Retina (tissue), 1 donor: ENCODE measurements at regions not wholly inside any gene's neighbourhood (a gene's known extent, or its start where the extent isn't known, plus 50 kb on each side); places are given as distances from the start of the nearest gene placed in this dataset.
"Not testable (repeated sequence)": the region's sequence is repeated elsewhere in the genome, so short reads cannot be mapped to it uniquely, and the experiment has no call there.

Experiments
- DNase-seq: peaks from one replicate; pipeline ENCODE4 v3.0.0-alpha.2; 2016

DNA sequence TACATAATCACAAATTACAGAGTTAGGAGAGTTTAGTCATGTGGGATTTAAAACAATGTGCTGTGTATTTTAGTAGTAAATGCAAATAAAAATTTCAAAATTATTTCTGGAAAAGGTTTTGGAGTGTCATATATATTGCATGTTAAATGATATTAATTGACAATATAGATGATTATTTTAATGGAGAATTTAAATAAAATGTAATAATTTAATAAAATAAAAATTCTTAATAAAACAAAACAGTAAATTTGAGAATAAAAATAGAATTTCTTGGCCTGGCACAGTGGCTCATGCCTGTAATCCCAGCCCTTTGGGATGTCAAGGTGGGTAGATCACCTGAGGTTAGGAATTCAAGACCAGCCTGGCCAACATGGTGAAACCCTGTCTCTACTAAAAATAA is 1442.8 kb upstream of the ALCAM start:
- DNase-seq = no peak

DNA sequence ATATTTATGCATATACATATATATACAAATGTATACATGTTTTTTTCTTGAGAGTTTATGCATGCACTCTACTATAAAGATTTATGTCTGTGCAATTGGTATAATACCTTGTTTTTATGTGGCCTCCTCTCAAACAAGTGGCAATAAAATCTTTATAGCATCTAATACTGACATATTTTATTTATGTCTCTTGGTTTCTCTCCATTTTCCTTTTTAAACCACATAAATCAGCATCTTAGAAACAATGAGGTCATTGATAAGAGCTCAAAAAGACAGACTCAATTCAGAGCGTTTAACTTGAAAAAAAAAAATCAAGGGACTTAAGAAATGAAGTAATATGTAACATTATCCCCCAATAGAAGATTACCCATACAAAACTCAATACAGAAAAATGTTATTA is 1442.2 kb upstream of the ALCAM start:
- DNase-seq = no peak

DNA sequence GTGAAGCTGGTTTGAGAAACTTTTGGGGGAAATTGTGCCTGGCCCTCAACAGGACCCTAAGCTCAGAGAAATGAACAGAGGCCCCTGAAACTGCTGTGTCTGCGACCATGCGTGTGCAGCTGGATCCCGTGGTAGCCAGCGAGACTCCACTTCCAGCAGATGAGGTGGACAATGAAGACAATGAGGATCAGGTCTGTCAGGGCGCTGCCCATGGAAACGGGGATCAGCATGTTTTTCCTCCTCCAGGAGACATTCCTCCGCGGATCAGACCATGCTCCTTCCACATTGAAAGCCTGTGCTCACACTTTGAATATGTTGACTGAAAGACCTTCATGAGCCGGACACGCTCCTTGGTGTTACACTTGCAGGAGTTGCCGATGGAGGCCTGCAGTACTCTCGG is 1439.8 kb upstream of the ALCAM start:
- DNase-seq = no peak

DNA sequence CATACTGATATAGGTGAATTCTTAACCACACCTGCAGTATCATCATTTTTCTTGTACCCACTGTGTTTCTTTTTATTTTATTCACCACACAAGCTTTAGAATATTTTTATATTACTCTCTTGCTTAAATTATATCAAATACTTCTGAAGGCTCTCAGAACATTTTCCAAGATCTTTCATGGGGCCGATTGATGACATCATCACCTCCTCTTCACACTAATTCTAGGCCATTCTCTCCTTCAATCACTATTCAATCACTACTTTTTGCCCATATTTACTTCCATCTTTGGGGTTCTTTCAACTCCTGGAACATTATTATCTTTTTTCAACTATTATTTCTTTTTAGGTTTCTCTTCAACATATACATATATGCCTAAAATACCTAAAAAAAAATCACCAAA is 1438.8 kb upstream of the ALCAM start:
- DNase-seq = no peak

DNA sequence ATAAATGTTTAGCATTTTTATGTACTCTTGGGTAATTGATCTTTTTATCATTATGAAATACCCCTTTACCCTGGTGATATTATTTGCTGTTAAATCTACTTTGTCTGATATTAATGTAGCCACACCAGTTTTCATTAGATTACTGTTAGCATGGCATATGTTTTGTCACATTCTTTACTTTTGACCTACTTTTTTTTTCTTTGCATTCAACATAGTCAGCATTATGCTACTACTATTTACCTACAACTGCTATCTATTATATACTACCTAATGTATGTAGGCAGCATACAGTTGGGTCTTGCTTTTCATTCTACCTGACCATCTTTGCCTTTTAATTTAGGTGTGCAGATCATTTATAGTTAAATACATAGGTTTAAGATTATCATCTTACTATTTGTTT is 1429.6 kb upstream of the ALCAM start:
- no peak for DNase-seq

DNA sequence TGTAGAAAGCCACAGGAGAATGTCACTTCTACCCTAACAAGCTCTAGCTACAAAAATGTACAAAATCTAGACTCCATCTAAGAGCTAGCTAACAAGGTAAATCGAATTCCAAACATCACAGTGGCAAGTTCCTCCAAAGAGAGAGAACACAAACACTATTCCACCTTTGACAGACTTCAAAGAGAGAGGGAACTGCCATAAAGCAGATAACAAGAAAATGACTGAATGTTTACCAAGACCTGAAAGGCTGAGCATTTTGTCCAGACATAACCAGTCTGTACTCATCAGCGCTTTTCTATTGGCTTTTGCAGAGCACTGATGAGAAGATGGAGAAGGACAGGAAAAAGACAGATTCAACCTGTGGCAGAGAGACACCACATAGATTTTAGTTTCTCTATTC is 1419.6 kb upstream of the ALCAM start:
- DNase-seq = no peak

DNA sequence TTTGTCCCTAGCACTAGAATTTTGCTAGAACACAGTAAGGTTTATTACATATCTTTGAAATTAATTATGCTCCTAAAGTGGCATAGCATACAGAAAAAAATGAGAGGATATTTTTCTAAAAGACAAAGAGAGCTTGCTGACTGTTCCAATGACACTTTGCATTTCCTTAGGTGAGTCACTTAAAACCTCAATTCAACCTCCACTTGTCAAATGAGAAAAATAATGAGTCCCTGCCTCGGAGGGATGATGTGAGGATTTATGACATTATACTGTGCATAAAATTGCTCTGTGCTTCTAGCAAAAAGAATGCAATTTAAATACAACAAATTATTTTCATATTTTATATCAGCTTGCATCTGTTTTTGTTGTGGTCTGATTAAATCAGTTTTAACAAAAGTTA is 1417.0 kb upstream of the ALCAM start:
- no peak for DNase-seq

DNA sequence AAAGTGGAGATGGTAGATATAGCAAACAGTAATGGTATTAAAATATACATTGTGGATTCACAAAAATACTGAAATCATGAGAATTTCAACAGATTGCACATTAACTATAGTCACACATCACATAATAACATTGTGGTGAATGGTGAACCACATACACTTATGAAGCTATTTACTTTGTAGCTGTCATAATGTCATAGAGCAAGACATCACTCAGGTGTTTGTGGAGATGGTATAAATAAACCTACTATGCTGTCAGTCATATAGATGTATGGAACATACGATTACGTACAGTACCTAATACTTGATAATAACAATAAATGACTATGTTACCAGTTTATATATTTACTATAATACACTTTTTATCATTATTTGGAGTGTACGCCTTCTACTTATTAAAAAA is 1416.0 kb upstream of the ALCAM start:
- no peak for DNase-seq

DNA sequence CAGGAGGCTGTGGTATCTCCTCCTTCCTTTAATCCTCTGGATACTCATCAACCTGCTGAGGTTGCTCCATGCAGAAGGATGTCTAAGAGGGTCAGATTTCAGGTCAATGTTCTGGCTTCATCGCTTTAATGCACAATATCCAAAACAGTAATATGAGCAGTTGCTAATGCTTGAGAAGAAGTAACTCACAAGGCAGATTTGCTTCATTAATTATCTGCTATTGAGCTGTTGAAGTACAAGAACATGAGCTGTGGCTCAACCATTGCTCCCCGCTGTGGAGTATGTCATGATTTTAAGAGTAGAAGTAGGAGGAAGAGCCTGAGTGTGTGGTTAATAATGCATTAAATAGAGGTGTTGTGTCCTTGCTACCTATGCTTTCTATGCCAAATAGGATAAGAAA is 1412.9 kb upstream of the ALCAM start:
- DNase-seq = no peak

DNA sequence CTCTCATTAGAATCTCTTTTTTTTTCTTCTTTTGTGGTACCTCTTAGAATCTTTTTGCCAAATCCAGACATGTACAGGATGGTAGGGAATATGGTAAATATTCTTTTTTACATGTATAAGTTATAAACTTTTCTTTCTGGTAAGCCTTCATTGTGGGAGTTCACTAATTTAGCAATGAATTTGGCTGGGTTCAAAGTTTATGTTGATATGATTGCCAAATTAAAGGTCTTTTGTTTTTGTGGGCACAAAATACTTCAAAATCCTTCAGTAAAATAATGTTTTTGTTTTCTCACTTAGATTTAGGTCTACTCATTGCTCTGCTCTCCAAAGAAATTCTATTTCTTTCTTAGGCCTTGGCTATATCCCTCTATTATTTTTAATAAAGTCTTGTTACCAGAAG is 1405.9 kb upstream of the ALCAM start:
- no peak for DNase-seq

DNA sequence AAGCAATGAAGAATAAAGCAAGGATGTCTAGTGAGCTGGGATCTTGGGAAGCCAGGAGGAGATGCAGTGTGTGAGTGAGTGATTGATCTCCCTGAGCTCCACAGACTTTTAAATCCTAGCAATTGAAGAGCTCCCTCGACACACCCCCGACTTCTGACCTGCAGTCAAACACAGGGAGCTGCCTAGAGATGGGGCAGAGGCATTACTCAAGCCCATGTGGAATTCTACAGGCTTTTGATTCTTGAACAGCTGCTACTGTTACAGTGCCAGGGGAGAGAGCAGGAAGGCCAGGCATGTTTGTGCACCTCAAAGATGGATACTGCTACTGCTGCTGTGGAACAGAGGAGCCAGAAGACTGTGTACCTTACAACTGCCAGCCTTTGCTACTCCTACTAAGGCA is 1403.1 kb upstream of the ALCAM start:
- DNase-seq = no peak

DNA sequence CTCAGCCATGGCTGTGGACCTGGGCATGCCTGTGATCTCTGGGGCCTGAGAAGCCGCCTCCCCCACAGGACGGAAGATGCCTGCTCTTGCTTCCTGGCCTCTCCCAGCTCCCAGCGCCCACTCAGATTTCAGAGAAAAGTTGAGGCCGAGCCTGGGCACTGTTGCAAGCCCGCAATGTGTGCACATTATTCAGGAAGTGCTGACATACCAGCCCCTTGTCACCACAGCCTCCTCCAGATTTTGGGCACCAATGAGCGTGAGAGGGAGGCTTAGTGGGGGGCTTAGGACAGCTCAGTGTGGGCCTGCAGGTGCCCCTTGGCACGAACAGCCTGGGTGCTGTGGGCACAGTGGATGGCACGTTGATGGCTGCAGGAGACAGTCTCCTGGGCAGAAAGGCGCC is 1400.9 kb upstream of the ALCAM start:
- DNase-seq = no peak

DNA sequence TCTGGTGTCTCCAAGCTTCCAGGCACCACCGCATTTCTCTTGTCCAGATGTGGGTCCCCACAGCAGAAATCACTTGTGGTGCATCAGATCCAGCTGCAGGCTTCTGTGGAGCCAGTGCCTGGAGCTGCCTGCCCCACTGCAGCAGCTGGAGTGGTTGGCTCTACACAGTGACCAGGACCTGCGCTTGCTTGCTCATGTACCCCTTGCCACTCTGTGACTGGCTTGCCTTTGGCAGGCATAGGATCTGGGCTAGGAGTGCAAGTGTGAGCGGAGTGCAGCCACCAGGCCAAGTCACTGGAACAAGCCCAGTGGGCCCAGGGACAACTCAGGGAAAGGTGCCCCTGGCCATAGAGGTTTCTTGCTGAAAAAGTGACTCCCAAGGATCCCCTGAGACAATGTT is 1400.0 kb upstream of the ALCAM start:
- no peak for DNase-seq

DNA sequence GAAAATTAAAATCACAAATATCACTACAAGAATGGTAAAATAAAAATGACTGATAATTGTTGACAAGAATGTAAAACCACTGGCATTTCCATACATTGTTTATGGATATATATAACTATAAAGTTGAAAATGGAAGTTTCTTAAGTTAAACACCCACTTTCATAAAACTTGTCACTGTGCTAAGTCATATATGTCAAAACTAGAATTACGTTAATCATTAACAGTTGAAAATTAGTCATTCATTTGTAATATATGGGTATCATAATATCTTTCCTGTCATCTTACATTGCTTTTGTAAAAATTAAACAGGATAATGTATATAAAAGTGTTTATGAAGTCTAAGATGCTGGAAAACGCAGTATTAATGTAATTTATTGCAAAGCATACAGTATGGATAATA is 1398.6 kb upstream of the ALCAM start:
- DNase-seq = no peak

DNA sequence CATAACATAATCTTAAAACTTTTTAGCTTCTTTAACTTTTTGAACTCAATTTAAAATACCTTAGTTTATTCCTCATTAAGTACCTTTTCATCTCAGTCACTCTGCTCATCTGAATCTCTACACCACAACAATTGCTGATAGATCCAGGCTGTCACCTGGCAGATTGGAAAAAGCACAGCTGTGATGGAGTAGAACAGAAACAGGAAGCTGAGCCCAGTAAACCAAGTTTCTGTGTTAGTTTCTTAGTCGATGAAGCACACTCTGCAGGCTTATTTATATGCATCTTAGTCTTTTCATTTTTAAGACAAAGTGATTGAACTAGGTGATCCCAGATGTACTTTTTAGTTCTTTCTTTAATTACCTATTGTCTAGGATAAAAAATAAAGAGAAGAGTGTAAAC is 1398.0 kb upstream of the ALCAM start:
- DNase-seq = no peak

DNA sequence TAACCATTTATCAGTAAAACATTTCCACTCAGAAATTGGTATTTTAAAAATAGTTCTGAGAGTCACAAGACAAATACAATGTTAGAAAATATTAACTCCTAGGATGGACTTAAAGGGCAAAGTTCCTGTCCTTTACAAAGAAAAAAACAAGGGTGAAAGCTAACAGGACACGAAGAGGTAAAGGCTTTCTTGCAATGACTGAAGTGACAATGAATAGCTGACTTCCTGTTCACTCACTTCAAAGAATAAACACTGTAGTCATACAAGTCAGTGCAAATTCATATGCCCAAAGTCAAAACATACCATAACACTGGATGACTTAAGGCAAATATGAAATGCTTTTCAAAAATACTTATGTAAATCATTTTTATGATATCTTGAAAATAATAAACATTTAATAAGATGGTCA is 1389.8 kb upstream of the ALCAM start:
- DNase-seq = no peak

DNA sequence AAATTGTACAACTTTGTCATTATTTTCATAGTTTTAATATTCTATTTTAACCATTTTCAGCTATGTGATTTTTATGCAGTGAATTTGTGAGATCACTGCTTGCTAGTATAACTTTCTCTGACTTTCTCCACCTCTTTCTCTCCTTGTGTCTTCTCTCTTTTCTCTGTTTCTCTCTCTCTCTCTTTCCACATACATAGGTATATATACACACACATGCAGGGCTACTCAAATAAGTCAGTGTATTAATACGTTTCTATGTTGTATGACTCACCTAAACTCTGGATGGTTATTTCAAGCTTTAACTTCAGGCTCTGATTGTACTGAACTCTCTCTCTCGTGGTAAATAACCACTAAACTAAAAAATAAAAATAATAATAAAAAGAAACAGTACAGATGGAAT is 1389.3 kb upstream of the ALCAM start:
- no peak for DNase-seq

DNA sequence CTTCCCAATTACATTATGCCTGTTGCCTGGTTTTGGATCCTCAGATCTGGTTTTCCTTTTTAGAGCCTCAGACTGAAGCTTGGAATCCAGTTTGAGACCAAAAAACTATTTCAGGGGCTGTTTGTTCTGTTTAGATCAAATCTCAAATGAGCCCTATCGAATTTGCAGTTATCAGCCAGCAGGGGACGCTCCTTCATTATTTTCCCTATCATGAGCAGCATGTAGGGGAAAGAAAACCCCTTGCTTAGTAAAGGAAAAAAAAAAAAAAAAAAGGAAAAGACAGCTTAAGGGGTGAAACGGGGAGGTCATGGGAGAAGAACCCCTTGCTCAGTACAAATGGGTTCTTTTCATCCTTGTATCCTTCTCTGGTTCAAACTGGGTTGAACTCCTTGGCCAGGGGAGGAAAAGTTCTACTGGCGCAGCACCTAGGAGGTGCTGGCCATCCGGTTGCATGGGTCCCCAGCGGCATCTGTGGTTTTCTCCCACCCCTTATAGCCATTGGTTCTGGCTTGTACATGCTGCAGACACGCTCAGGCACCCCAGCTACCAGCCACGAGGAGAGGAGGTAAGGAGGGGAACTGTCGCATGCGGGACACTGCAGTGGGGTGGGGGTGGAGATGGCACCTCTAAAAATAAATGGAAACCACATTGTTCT is 1375.1 kb upstream of the ALCAM start:
- no peak for DNase-seq

DNA sequence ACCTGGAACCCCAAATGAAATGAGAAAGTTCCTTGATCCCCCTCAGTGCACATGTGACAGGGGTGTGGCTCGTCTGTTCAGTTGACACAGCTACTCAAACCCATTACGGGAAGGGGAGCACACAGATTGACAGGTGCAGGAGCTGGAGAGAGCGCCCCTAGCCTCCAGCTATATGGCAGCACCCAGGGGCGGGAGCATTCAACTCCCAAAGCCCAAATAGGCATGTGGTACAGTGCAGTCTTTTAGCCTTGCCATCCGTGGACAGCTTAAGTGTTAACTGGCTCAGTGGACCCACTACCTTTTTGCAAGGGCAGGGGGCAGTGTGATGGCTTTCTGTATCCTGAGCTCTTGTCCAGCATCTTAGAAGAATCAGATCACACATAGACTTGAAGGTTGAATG is 1374.2 kb upstream of the ALCAM start:
- DNase-seq = no peak

DNA sequence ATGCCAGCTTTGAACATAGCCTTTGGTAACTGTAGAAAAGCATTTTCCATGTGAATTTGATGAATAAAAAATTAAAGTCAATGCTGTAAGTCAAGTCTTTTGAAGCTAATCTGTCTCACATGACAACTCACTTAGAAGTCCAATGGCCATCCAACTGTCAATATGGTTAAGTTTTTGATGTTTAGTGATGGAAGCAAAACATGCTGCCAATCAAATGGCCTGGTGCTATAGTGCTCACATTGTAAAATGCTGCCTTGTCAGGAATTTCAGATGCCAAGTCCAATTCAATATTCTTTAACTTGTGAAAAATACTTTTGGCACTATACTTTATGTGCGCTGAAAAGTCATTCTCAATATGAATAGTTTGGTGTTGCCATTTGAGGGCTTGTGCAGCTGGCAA is 1361.8 kb upstream of the ALCAM start:
- no peak for DNase-seq

DNA sequence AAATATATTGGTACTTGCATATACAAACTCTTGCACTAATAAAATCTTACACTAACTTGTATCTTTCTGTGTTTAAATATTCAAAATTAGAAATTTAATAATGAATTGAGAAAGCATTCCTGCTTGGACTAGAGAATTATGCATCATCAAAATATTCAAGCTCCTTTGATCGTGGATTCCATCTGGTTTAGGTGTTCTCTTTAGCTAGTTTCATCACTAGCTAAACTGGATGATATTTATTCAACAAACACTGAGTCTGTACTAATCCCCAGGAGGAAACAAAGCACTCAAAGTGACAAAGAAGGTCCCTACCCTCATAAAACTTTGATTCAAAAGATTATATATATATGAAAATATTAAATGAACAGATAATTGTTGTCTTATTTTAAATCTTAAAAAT is 1360.9 kb upstream of the ALCAM start:
- DNase-seq = no peak

DNA sequence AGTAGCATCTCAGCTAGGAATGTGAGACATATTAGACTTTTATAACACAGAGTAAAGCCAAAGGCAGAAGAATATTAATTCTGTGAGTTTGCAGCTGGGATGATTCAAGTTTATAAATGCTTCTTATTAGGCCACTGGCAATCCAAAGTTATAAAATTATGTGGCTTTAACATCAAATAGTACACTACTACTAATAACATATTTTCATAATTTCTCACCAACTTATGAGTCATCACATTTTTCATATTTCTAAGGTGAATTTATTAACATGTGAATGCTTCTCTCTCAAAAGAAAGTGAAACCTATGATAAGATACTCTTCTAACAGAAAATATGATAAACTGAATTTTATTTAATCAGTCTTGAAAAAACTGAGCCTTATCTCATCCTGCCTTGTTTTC is 1348.2 kb upstream of the ALCAM start:
- no peak for DNase-seq

DNA sequence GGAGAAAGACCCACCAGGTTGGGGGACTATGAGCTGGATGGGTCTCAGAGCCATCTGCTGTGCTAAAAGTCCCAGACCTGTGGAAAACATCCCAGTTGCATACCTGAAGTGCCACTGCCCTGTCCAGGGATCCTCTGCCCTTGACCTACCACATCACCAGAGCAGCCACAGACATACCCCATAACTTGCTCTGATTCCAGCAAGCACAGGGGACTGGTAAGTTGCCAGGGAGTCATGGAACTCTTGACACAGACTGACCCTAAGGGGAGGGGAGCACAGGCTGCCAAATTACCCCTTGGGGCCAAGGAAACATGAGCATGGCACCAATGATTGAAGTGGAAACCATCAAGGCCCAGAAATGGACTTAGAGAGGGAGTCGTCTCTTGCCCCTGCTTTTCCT is 1335.1 kb upstream of the ALCAM start:
- DNase-seq = no peak

DNA sequence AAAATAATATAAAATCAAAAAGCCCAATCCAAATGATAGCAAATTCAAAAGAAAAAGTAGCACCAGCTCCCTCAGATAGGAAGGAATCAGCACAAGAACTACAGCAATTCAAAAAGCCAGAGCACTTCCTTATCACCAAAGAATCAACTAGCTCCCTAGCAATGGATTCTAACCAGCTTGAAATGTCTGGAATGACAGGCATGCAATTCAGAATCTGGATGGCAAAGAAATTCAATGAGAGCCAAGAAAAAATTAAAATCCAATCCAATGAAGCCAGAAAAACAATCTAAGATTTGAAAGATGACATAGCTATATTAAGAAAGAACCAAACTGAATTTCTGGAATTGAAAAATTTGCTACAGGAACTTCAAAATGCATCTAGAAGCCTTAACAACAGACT is 1334.4 kb upstream of the ALCAM start:
- DNase-seq = no peak

DNA sequence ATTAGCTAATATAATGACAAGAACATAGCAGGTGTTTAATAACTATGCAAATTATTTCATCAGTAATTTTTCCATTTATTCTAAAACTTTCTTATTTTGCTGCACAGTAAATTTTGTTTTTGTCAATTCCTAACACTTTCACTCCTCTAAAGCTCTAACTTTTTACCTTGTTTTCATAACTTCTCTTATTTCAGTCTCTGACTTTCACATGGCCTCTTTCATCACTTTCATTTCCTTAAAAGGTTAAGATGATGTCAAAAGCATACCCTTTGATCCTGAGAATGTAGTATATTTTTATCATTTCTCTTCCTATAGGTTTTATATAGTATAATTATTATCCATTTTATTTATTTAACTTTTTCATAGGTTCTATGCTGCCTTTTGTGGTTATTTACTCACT is 1325.8 kb upstream of the ALCAM start:
- DNase-seq = no peak

DNA sequence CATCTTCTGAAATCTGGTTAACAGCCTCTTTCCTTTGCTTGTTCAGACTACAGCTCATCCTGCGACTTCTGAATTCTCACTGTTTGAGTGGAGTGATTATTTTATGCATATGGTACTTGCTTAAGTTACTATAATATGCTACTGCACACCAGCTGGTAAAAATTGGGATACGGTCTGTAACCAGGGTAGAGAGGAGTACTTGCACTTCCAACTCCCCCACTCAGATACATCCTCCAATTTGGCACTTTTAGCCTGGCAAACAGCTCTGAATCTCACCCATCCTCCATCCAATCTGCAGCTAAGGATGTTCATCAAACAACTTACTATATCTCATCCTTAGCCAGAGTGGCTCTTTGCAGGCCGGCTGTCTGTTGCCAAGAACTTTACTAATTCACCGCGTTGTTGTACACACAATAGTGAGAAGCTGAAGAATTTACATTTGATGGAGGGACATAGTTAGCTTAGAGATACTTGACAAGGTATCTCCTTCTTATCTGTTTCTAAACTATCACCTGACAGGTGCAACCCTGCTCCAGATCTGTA is 1323.6 kb upstream of the ALCAM start:
- not testable (repeated sequence) for DNase-seq
